ENCODE measurements at regions not wholly inside any gene's neighbourhood (a gene's known extent, or its start where the extent isn't known, plus 50 kb on each side); places are given as distances from the start of the nearest gene placed in this dataset.

GRCh38 chr18:55086906-55087305, 127.6 kb upstream of the CCDC68 start:
- ATAC-seq (no peak), DNase-seq (ENCODE audit: low read depth, low spot score) (no peak)
- Histone ChIP-seq H3K9me3 (ENCODE audit: control insufficient read depth in 1 of 2, insufficient read depth in 1 of 2, low read depth in 1 of 2, low read length in 2 of 2) (no peaks in the 10 kb centered on the region), H2AFZ (ENCODE audit: low read depth, low read length, poor library complexity, severe bottlenecking) (no peak overlapping the region), H3K27me3 (ENCODE audit: insufficient read depth, low read length) (peaks cover 14% of the 10 kb centered on the region), H3K27ac (ENCODE audit: low read depth, low read length) (no peak overlapping the region), H3K4me3 (replicated peaks in 1 of 2; ENCODE audit: low read depth in 1 of 2, low read length in 2 of 2) (no peak overlapping the region), H4K20me1 (ENCODE audit: insufficient read depth) (no peaks in the 10 kb centered on the region), H3K9ac (ENCODE audit: low read length) (no peak overlapping the region), H3K36me3 (ENCODE audit: control insufficient read depth in 1 of 2, insufficient read depth in 2 of 2, low read length in 2 of 2) (no peaks in the 10 kb centered on the region), H3K4me2 (ENCODE audit: low read length) (no peak overlapping the region), H3K4me1 (ENCODE audit: control insufficient read depth in 1 of 2, insufficient read depth in 2 of 2, low read length in 2 of 2) (no peaks in the 10 kb centered on the region; a peak in 1 of 4 replicates), H3K9me2 (ENCODE audit: insufficient read depth) (no peaks in the 10 kb centered on the region), H3K79me2 (ENCODE audit: insufficient read depth, low read length) (no peaks in the 10 kb centered on the region)
- TF ChIP-seq EZH2 (IDR thresholded peaks at IDR 0.05) (no peak), JUND (IDR thresholded peaks at IDR 0.05) (no peak), EZH2phosphoT487 (IDR thresholded peaks at IDR 0.05; ENCODE audit: borderline replicate concordance) (no peak), POLR2AphosphoS5 (IDR thresholded peaks at IDR 0.05; ENCODE audit: low read depth, low read length) (no peak)
- TF ChIP-seq, protein P1, sequence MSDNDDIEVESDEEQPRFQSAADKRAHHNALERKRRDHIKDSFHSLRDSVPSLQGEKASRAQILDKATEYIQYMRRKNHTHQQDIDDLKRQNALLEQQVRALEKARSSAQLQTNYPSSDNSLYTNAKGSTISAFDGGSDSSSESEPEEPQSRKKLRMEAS (IDR thresholded peaks at IDR 0.05): no peak
- intact Hi-C loops (cut with micrococcal nuclease): no loop called here
- POLR2A ChIA-PET: no interaction called here
- CTCF ChIA-PET: no interaction called here
- RAD21 ChIA-PET (ENCODE audit: low non-redundant PET in 1 of 2, low total read pairs in 2 of 2, uncharacterized antibody in 2 of 2, unreplicated experiment in 2 of 2): no interaction called here
- no TSS peak for BruUV-seq (replicated peaks)

DNA sequence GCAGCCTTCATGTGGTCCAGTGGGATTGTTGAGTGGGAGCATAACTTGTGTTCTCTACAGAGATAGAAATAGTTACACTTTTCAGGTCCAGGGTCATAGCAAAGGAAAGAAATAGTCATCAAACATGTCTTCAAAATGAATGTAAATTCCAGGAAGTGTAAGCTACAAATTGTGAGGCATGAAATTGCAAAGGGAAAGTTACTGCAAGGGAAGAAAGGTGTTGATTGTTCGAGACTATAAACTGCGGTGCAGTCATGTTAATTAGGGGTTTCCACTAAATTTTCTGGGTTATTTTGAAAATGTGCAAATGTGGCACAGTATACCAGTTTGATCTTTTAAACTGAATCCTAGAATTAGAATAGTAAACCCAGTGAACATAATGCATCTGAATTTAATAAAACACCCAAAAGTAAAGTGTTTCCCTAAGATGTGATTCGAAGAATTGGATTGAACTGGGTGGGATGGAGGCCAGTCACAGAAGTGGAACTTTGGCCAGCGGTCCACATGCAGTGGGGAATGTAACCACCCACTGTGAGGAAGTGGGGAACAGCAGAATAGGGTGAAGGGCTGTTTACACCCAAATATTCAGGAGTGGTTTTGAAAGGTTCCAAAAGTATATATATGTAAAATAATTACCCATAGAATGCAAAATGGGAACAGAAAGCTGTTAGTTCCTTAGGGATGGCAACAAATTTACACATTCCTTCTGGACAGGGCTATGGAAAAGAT, 126.5 kb upstream of the CCDC68 start:
- CTCF ChIA-PET: no interaction called here
- POLR2A ChIA-PET: no interaction called here
- Histone ChIP-seq H3K36me3 (ENCODE audit: control insufficient read depth in 1 of 2, insufficient read depth in 2 of 2, low read length in 2 of 2) (no peaks in the 10 kb centered on the region), H3K4me2 (ENCODE audit: low read length) (no peak overlapping the region), H3K4me1 (ENCODE audit: control insufficient read depth in 1 of 2, insufficient read depth in 2 of 2, low read length in 2 of 2) (no peaks in the 10 kb centered on the region; a peak in 1 of 4 replicates), H3K4me3 (replicated peaks in 1 of 2; ENCODE audit: low read depth in 1 of 2, low read length in 2 of 2) (no peak overlapping the region), H3K9me3 (ENCODE audit: control insufficient read depth in 1 of 2, insufficient read depth in 1 of 2, low read depth in 1 of 2, low read length in 2 of 2) (no peaks in the 10 kb centered on the region), H3K79me2 (ENCODE audit: insufficient read depth, low read length) (no peaks in the 10 kb centered on the region), H3K27me3 (ENCODE audit: insufficient read depth, low read length) (peaks cover 14% of the 10 kb centered on the region), H3K9ac (ENCODE audit: low read length) (no peak overlapping the region), H3K27ac (ENCODE audit: low read depth, low read length) (no peak overlapping the region), H3K9me2 (ENCODE audit: insufficient read depth) (no peaks in the 10 kb centered on the region), H2AFZ (ENCODE audit: low read depth, low read length, poor library complexity, severe bottlenecking) (no peak overlapping the region), H4K20me1 (ENCODE audit: insufficient read depth) (no peaks in the 10 kb centered on the region)
- BruUV-seq (replicated peaks): no TSS peak
- intact Hi-C loops (cut with micrococcal nuclease): no loop called here
- DNase-seq (ENCODE audit: low read depth, low spot score) (no peak), ATAC-seq (no peak)
- TF ChIP-seq SP1 (IDR thresholded peaks at IDR 0.05; ENCODE audit: low read depth): no peak
- RAD21 ChIA-PET (ENCODE audit: low non-redundant PET in 1 of 2, low total read pairs in 2 of 2, uncharacterized antibody in 2 of 2, unreplicated experiment in 2 of 2): no interaction called here

Data from HCT116 (cell line).